Neural crest cell (in vitro differentiated cells): ENCODE measurements at regions not wholly inside any gene's neighbourhood (a gene's known extent, or its start where the extent isn't known, plus 50 kb on each side); places are given as distances from the start of the nearest gene placed in this dataset.

ENCODE experiments used
- DNase-seq: peaks from one replicate; pipeline ENCODE4 v3.0.0; 2021; ENCODE audit warnings: low read depth, mixed read lengths, low spot score
- H3K27ac Mint-ChIP-seq: one replicate; pipeline ENCODE4 v1.8.0; 2021; ENCODE audit warnings: mild to moderate bottlenecking, mixed read lengths; ENCODE audit not compliant: unreplicated experiment
- H3K27me3 Mint-ChIP-seq: 2 replicates; pipeline ENCODE4 v1.8.0; 2021; ENCODE audit warnings: low read depth, mild to moderate bottlenecking, mixed read lengths
- H3K36me3 Mint-ChIP-seq: 2 replicates; pipeline ENCODE4 v1.8.0; 2021; ENCODE audit warnings: low read depth, mild to moderate bottlenecking, mixed read lengths
- H3K4me1 Mint-ChIP-seq: 2 replicates; pipeline ENCODE4 v1.8.0; 2021; ENCODE audit warnings: mixed read lengths
- H3K4me3 Mint-ChIP-seq: one replicate; pipeline ENCODE4 v1.8.0; 2021; ENCODE audit warnings: mild to moderate bottlenecking, mixed read lengths
- H3K9me3 Mint-ChIP-seq: 2 replicates; pipeline ENCODE4 v1.8.0; 2021; ENCODE audit warnings: mixed read lengths
- CTCF ChIP-seq: fragments of 200-600 bp; sonication (generic); conservative IDR thresholded peaks from 2 replicates; pipeline ENCODE4 v1.5.0; 2021; ENCODE audit warnings: antibody characterized with exemption, mild to moderate bottlenecking

GRCh38 chr1:165047994-165048393, 308.5 kb downstream of the LMX1A start:
- Mint-ChIP-seq H3K27ac (peak overlapping the region; percentile 75), H3K4me1 (peaks cover 22% of the 10 kb centered on the region), H3K36me3 (no peaks in the 10 kb centered on the region), H3K4me3 (peak overlapping the region; percentile 23), H3K9me3 (peaks cover 3% of the 10 kb centered on the region), H3K27me3 (no peaks in the 10 kb centered on the region)
- no peak for DNase-seq
- TF ChIP-seq CTCF = no peak

GRCh38 chr1:165045902-165046301, 310.6 kb downstream of the LMX1A start:
- Mint-ChIP-seq H3K4me3 (no peak overlapping the region), H3K27ac (no peak overlapping the region), H3K9me3 (peaks cover 3% of the 10 kb centered on the region), H3K36me3 (no peaks in the 10 kb centered on the region), H3K4me1 (peaks cover 19% of the 10 kb centered on the region), H3K27me3 (no peaks in the 10 kb centered on the region)
- no peak for TF ChIP-seq CTCF
- DNase-seq = no peak

DNA sequence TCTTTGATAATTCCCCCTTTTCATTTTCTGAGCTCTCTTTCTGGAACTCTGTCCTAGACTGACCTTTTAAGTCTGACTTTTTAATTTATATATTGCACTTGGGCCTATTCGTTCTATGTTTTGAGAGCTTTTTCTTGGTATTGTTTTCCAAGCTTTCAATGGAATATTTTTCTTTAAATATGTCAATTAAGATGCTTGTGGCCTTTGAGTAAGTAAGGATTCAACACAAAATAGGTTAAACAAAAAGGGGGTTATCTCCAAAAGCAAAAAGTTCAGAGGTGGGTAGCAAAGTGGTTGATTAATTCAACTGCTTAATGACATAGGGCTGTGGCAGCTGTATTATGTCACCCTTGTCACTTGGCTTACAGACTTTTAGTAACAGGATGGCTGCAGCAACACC, 315.9 kb downstream of the LMX1A start:
- H3K4me3 Mint-ChIP-seq = no peak overlapping the region
- TF ChIP-seq CTCF = no peak
- no peaks in the 10 kb centered on the region for H3K9me3 Mint-ChIP-seq
- H3K4me1 Mint-ChIP-seq = no peaks in the 10 kb centered on the region
- no peak for DNase-seq
- no peaks in the 10 kb centered on the region for H3K27me3 Mint-ChIP-seq
- H3K36me3 Mint-ChIP-seq = no peaks in the 10 kb centered on the region
- no peak overlapping the region for H3K27ac Mint-ChIP-seq

GRCh38 chr1:165039996-165040395, 316.5 kb downstream of the LMX1A start:
- H3K4me3 Mint-ChIP-seq = no peak overlapping the region
- H3K27me3 Mint-ChIP-seq = no peaks in the 10 kb centered on the region
- no peaks in the 10 kb centered on the region for H3K36me3 Mint-ChIP-seq
- no peaks in the 10 kb centered on the region for H3K4me1 Mint-ChIP-seq
- no peaks in the 10 kb centered on the region for H3K9me3 Mint-ChIP-seq
- no peak for DNase-seq
- no peak overlapping the region for H3K27ac Mint-ChIP-seq
- no peak for TF ChIP-seq CTCF

GRCh38 chr1:165036403-165036802, 320.1 kb downstream of the LMX1A start:
- H3K4me3 Mint-ChIP-seq = no peak overlapping the region
- no peaks in the 10 kb centered on the region for H3K4me1 Mint-ChIP-seq
- no peak overlapping the region for H3K27ac Mint-ChIP-seq
- H3K27me3 Mint-ChIP-seq = no peaks in the 10 kb centered on the region
- no peak for TF ChIP-seq CTCF
- no peak for DNase-seq
- no peaks in the 10 kb centered on the region for H3K36me3 Mint-ChIP-seq
- no peaks in the 10 kb centered on the region for H3K9me3 Mint-ChIP-seq
